HL-60 (cell line): ENCODE measurements at regions not wholly inside any gene's neighbourhood (a gene's known extent, or its start where the extent isn't known, plus 50 kb on each side); places are given as distances from the start of the nearest gene placed in this dataset.

ENCODE experiments used
- DNase-seq, 2 experiments: peaks; one replicate each; pipeline ENCODE4 v3.0.0-alpha.2; 2010 to 2020; ENCODE audit warnings: low read depth in 1 of 2, low spot score in 1 of 2
- H3K27ac ChIP-seq: fragments of 250-450 bp; sonication (Bioruptor Pico); replicated peaks from 2 replicates; pipeline ENCODE4 v1.5.1; 2020; ENCODE audit warnings: mild to moderate bottlenecking, moderate library complexity
- H3K27me3 ChIP-seq: fragments of 250-450 bp; sonication (Bioruptor Pico); 2 replicates; pipeline ENCODE4 v1.5.1; 2021; ENCODE audit warnings: mild to moderate bottlenecking, moderate library complexity; ENCODE audit not compliant: insufficient read depth, poor library complexity, severe bottlenecking
- H3K4me3 ChIP-seq: replicated peaks from 2 replicates; pipeline ENCODE4 v1.5.1; 2011; ENCODE audit warnings: mild to moderate bottlenecking, control low read depth, low read length; ENCODE audit not compliant: insufficient read depth
- CTCF ChIP-seq: IDR thresholded peaks from one replicate; pipeline ENCODE4 v1.5.1; 2011; ENCODE audit warnings: low read length, control low read depth, inconsistent platforms; ENCODE audit not compliant: insufficient read depth
- GABPA ChIP-seq: IDR thresholded peaks from 2 replicates; pipeline ENCODE4 v1.6.1; 2012; ENCODE audit warnings: low read depth
- POLR2AphosphoS5 ChIP-seq: IDR thresholded peaks from 2 replicates; pipeline ENCODE4 v1.6.1; 2012; ENCODE audit warnings: low read depth
- SPI1 ChIP-seq: IDR thresholded peaks from 2 replicates; pipeline ENCODE4 v1.6.1; 2012; ENCODE audit warnings: low read depth, mild to moderate bottlenecking, borderline replicate concordance
- TF ChIP-seq, protein P1 (sequence below): IDR thresholded peaks from 2 replicates; pipeline ENCODE4 v1.6.1; 2012; ENCODE audit warnings: low read depth; ENCODE audit not compliant: insufficient replicate concordance

GRCh38 chr9:108515856-108516255 lies 339.9 kb downstream of the ACTL7B start:
- Histone ChIP-seq H3K27me3 (no peaks in the 10 kb centered on the region), H3K27ac (no peak overlapping the region), H3K4me3 (no peak overlapping the region)
- DNase-seq = no peak
- TF ChIP-seq POLR2AphosphoS5 = no peak
- TF ChIP-seq GABPA = no peak
- TF ChIP-seq CTCF = no peak
- TF ChIP-seq, protein P1, sequence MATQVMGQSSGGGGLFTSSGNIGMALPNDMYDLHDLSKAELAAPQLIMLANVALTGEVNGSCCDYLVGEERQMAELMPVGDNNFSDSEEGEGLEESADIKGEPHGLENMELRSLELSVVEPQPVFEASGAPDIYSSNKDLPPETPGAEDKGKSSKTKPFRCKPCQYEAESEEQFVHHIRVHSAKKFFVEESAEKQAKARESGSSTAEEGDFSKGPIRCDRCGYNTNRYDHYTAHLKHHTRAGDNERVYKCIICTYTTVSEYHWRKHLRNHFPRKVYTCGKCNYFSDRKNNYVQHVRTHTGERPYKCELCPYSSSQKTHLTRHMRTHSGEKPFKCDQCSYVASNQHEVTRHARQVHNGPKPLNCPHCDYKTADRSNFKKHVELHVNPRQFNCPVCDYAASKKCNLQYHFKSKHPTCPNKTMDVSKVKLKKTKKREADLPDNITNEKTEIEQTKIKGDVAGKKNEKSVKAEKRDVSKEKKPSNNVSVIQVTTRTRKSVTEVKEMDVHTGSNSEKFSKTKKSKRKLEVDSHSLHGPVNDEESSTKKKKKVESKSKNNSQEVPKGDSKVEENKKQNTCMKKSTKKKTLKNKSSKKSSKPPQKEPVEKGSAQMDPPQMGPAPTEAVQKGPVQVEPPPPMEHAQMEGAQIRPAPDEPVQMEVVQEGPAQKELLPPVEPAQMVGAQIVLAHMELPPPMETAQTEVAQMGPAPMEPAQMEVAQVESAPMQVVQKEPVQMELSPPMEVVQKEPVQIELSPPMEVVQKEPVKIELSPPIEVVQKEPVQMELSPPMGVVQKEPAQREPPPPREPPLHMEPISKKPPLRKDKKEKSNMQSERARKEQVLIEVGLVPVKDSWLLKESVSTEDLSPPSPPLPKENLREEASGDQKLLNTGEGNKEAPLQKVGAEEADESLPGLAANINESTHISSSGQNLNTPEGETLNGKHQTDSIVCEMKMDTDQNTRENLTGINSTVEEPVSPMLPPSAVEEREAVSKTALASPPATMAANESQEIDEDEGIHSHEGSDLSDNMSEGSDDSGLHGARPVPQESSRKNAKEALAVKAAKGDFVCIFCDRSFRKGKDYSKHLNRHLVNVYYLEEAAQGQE = no peak
- TF ChIP-seq SPI1 = no peak

GRCh38 chr9:108512426-108513173 lies 343.2 kb downstream of the ACTL7B start:
- H3K4me3 ChIP-seq = no peak overlapping the region

GRCh38 chr9:108511307-108511706 lies 344.5 kb downstream of the ACTL7B start:
- no peak overlapping the region for H3K27ac ChIP-seq
- TF ChIP-seq, protein P1 = no peak
- TF ChIP-seq GABPA (no peak), POLR2AphosphoS5 (no peak)

More at GRCh38 chr9:108512426-108513173, 343.2 kb downstream of the ACTL7B start:
- Histone ChIP-seq H3K27ac (no peak overlapping the region), H3K27me3 (no peaks in the 10 kb centered on the region)
- TF ChIP-seq GABPA = no peak
- no peak for TF ChIP-seq SPI1
- TF ChIP-seq, protein P1 = no peak
- TF ChIP-seq POLR2AphosphoS5 = no peak
- no peak for TF ChIP-seq CTCF
- no peak for DNase-seq

More at GRCh38 chr9:108511307-108511706, 344.5 kb downstream of the ACTL7B start:
- H3K27me3 ChIP-seq = no peaks in the 10 kb centered on the region
- no peak overlapping the region for H3K4me3 ChIP-seq
- DNase-seq = peak in 1 of 2 experiments; percentile 16
